NT2/D1 (cell line): ENCODE measurements at regions not wholly inside any gene's neighbourhood (a gene's known extent, or its start where the extent isn't known, plus 50 kb on each side); places are given as distances from the start of the nearest gene placed in this dataset.

Experiments
- DNase-seq: peaks from one replicate; pipeline ENCODE4 v3.0.0-alpha.2; 2011; ENCODE audit warnings: low read depth, low spot score
- H3K27me3 ChIP-seq: 2 replicates; pipeline ENCODE4 v1.6.0; 2011; ENCODE audit warnings: mild to moderate bottlenecking; ENCODE audit not compliant: insufficient read length, insufficient read depth
- H3K36me3 ChIP-seq: 2 replicates; pipeline ENCODE4 v1.6.1; 2011; ENCODE audit warnings: mild to moderate bottlenecking, low read length, mixed read lengths; ENCODE audit not compliant: insufficient read depth, insufficient read length
- H3K4me1 ChIP-seq: 2 replicates; pipeline ENCODE4 v1.5.1; 2011; ENCODE audit not compliant: insufficient read depth, insufficient read length
- H3K4me3 ChIP-seq: 2 replicates; pipeline ENCODE4 v1.5.1; 2011; ENCODE audit warnings: low read depth; ENCODE audit not compliant: insufficient read length
- H3K9ac ChIP-seq: 2 replicates; pipeline ENCODE4 v1.6.0; 2011; ENCODE audit warnings: low read depth; ENCODE audit not compliant: insufficient read length
- H3K9me3 ChIP-seq: 2 replicates; pipeline ENCODE4 v1.5.1; 2011; ENCODE audit warnings: mild to moderate bottlenecking, low read length; ENCODE audit not compliant: insufficient read depth
- SUZ12 ChIP-seq: IDR thresholded peaks from 2 replicates; pipeline ENCODE4 v1.6.1; 2011; ENCODE audit not compliant: insufficient read length, insufficient read depth; ENCODE audit errors: extremely low read depth
- YY1 ChIP-seq: IDR thresholded peaks from 2 replicates; pipeline ENCODE4 v1.6.1; 2011; ENCODE audit not compliant: insufficient read length, insufficient read depth
- ZNF274 ChIP-seq: IDR thresholded peaks from 2 replicates; pipeline ENCODE4 v1.6.1; 2011; ENCODE audit warnings: mild to moderate bottlenecking, low read depth, low read length

- H3K27me3 ChIP-seq, result no peaks in the 10 kb centered on the region
- H3K4me3 ChIP-seq, result no peak overlapping the region
- H3K9me3 ChIP-seq, result no peaks in the 10 kb centered on the region
- H3K4me1 ChIP-seq, result no peaks in the 10 kb centered on the region
- TF ChIP-seq SUZ12 (no peak), YY1 (no peak), ZNF274 (no peak)
- no peak for DNase-seq
- H3K36me3 ChIP-seq, result no peaks in the 10 kb centered on the region
- no peak overlapping the region for H3K9ac ChIP-seq
Observed at GRCh38 chr18:24539866-24540617, 79.6 kb downstream of the HRH4 start.

- no peak overlapping the region for H3K4me3 ChIP-seq
- TF ChIP-seq SUZ12 (no peak), YY1 (no peak), ZNF274 (no peak)
- no peak for DNase-seq
- no peaks in the 10 kb centered on the region for H3K36me3 ChIP-seq
- H3K4me1 ChIP-seq, result no peaks in the 10 kb centered on the region
- no peaks in the 10 kb centered on the region for H3K27me3 ChIP-seq
- H3K9ac ChIP-seq, result no peak overlapping the region
- no peaks in the 10 kb centered on the region for H3K9me3 ChIP-seq
Observed at GRCh38 chr18:24540896-24541295, 80.5 kb downstream of the HRH4 start.

- TF ChIP-seq YY1 (no peak), ZNF274 (no peak), SUZ12 (no peak)
- no peaks in the 10 kb centered on the region for H3K9me3 ChIP-seq
- H3K9ac ChIP-seq, result no peak overlapping the region
- no peaks in the 10 kb centered on the region for H3K4me1 ChIP-seq
- H3K27me3 ChIP-seq, result no peaks in the 10 kb centered on the region
- no peak overlapping the region for H3K4me3 ChIP-seq
- no peak for DNase-seq
- no peaks in the 10 kb centered on the region for H3K36me3 ChIP-seq
Observed at GRCh38 chr18:24543086-24543794, 82.8 kb downstream of the HRH4 start.

GRCh38 chr18:24543795-24544498 lies 83.5 kb downstream of the HRH4 start:
- no peak for TF ChIP-seq ZNF274
- no peak for TF ChIP-seq SUZ12
- DNase-seq, result peak; percentile 23
- no peaks in the 10 kb centered on the region for H3K27me3 ChIP-seq
- H3K9ac ChIP-seq, result no peak overlapping the region
- H3K9me3 ChIP-seq, result no peaks in the 10 kb centered on the region
- no peaks in the 10 kb centered on the region for H3K4me1 ChIP-seq
- no peak overlapping the region for H3K4me3 ChIP-seq
- H3K36me3 ChIP-seq, result no peaks in the 10 kb centered on the region

- no peak overlapping the region for H3K4me3 ChIP-seq
- TF ChIP-seq SUZ12 (no peak), ZNF274 (no peak)
- no peaks in the 10 kb centered on the region for H3K9me3 ChIP-seq
- no peaks in the 10 kb centered on the region for H3K27me3 ChIP-seq
- DNase-seq, result no peak
- H3K4me1 ChIP-seq, result no peaks in the 10 kb centered on the region
- no peak overlapping the region for H3K9ac ChIP-seq
- no peaks in the 10 kb centered on the region for H3K36me3 ChIP-seq
Observed at GRCh38 chr18:24544949-24545348, 84.5 kb downstream of the HRH4 start.

GRCh38 chr18:24545651-24546050 lies 85.2 kb downstream of the HRH4 start:
- Histone ChIP-seq H3K4me1 (no peaks in the 10 kb centered on the region), H3K9ac (no peak overlapping the region), H3K27me3 (no peaks in the 10 kb centered on the region), H3K36me3 (no peaks in the 10 kb centered on the region), H3K9me3 (no peaks in the 10 kb centered on the region), H3K4me3 (no peak overlapping the region)
- TF ChIP-seq ZNF274 (no peak), SUZ12 (no peak), YY1 (no peak)
- no peak for DNase-seq

- no peaks in the 10 kb centered on the region for H3K27me3 ChIP-seq
- no peaks in the 10 kb centered on the region for H3K36me3 ChIP-seq
- no peak for DNase-seq
- H3K9ac ChIP-seq, result no peak overlapping the region
- H3K4me1 ChIP-seq, result no peaks in the 10 kb centered on the region
- no peaks in the 10 kb centered on the region for H3K9me3 ChIP-seq
- no peak overlapping the region for H3K4me3 ChIP-seq
- no peak for TF ChIP-seq ZNF274
- no peak for TF ChIP-seq YY1
- no peak for TF ChIP-seq SUZ12
Observed at GRCh38 chr18:24546307-24546706, 85.9 kb downstream of the HRH4 start.
